Panc1 (cell line): ENCODE measurements at regions not wholly inside any gene's neighbourhood (a gene's known extent, or its start where the extent isn't known, plus 50 kb on each side); places are given as distances from the start of the nearest gene placed in this dataset.

Experiments
- CTCF ChIP-seq: fragments of 450-650 bp; IDR thresholded peaks from 2 replicates; pipeline ENCODE4 v1.5.1; 2017; ENCODE audit warnings: mild to moderate bottlenecking
- POLR2AphosphoS5 ChIP-seq: IDR thresholded peaks from 2 replicates; pipeline ENCODE4 v1.6.1; 2012; ENCODE audit warnings: mild to moderate bottlenecking, low read depth, low read length, moderate library complexity
- REST ChIP-seq, 2 experiments: IDR thresholded peaks; 2 replicates each; pipeline ENCODE4 v1.6.1; 2011 to 2012; ENCODE audit warnings: low read depth in 2 of 2, control low read depth in 1 of 2, low read length in 1 of 2, mild to moderate bottlenecking in 1 of 2, moderate library complexity in 1 of 2; ENCODE audit not compliant: insufficient read depth in 1 of 2
- SIN3A ChIP-seq: IDR thresholded peaks from 2 replicates; pipeline ENCODE4 v1.6.1; 2012; ENCODE audit warnings: low read depth, mild to moderate bottlenecking, low read length, moderate library complexity, borderline replicate concordance; ENCODE audit not compliant: insufficient read depth

GRCh38 chr18:79579807-79580497, 99.7 kb upstream of the CTDP1 start:
- TF ChIP-seq CTCF, result no peak
- TF ChIP-seq POLR2AphosphoS5, result no peak
- TF ChIP-seq REST (IDR thresholded peaks at IDR 0.05; ENCODE audit: insufficient read depth in 1 of 2, low read depth in 2 of 2, low read length in 1 of 2), result no peak
- no peak for TF ChIP-seq SIN3A
